Large intestine (tissue), 3 donors: ENCODE measurements at regions not wholly inside any gene's neighbourhood (a gene's known extent, or its start where the extent isn't known, plus 50 kb on each side); places are given as distances from the start of the nearest gene placed in this dataset.
"Not testable (repeated sequence)": the region's sequence is repeated elsewhere in the genome, so short reads cannot be mapped to it uniquely, and the experiment has no call there.

Experiments used
- DNase-seq, 2 donors: peaks; one replicate each; pipeline versions ENCODE4 v3.0.0 to v3.0.0-alpha.2; 2013
- H3K27ac ChIP-seq: one replicate; pipeline ENCODE4 v1.5.1; 2013; ENCODE audit warnings: low read length
- H3K27me3 ChIP-seq: 2 replicates; pipeline ENCODE4 v1.6.1; 2013; ENCODE audit warnings: low read length; ENCODE audit not compliant: control insufficient read depth, insufficient read depth
- H3K36me3 ChIP-seq: 2 replicates; pipeline ENCODE4 v1.6.1; 2013; ENCODE audit warnings: low read length; ENCODE audit not compliant: control insufficient read depth, insufficient read depth
- H3K4me1 ChIP-seq: one replicate; pipeline ENCODE4 v1.6.1; 2013; ENCODE audit warnings: low read length; ENCODE audit not compliant: control insufficient read depth, insufficient read depth
- H3K4me3 ChIP-seq: one replicate; pipeline ENCODE4 v1.5.1; 2013; ENCODE audit warnings: low read length
- H3K9me3 ChIP-seq: one replicate; pipeline ENCODE4 v1.6.1; 2013; ENCODE audit warnings: mild to moderate bottlenecking, low read depth, low read length, moderate library complexity; ENCODE audit not compliant: control insufficient read depth
- WGBS: methylation state at CpG from one replicate; pipeline ENCODE4 v1.1.5; 2013; ENCODE audit warnings: low lambda C conversion rate; ENCODE audit not compliant: insufficient coverage; 5-methylcytosine and 5-hydroxymethylcytosine counted together

DNA sequence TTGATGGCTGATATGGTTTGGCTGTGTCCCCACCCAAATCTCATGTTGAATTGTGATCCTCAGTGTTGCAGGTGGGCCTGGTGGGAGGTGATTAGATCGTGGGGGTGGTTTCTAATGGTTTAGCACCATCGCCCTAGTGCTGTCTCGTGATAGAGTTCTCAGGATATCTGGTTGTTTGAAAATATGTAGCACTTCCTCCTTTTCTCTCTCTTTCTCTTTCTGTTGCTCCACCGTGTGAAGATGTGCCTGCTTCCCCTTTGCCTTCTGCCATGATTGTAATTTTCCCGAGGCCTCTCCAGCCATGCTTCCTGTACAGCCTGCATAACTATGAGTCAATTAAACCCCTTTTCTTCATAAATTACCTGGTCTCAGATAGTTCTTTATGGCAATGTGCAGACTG, 111.6 kb downstream of the SREK1 start:
- no peak for DNase-seq
- WGBS, result 100% methylated on average over 4 of the region's 5 CpGs

DNA sequence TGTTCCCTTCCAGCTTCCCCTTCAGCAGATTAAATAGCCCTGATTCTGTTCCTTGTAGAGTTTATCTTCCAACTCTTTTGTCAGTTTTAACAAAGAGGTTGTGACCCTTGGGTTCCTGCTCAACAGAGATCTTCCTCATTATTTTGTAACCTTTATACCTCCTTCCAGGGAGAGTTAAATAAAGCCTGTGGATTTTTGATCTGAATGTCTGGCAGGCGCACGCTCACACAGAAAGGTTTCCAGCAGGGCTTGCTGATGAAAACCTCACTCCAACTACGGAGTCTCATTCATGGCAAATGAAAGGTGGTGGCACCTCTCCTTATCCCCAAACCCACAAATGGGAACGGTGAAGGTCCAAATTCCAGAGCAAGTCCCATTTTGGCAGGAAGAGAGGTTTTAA, 129.0 kb downstream of the SREK1 start:
- peaks cover 6% of the 10 kb centered on the region for H3K27me3 ChIP-seq
- H3K27ac ChIP-seq, result no peak overlapping the region
- H3K36me3 ChIP-seq, result no peaks in the 10 kb centered on the region
- H3K4me1 ChIP-seq, result no peaks in the 10 kb centered on the region
- no peak overlapping the region for H3K4me3 ChIP-seq
- no peak for DNase-seq
- no peaks in the 10 kb centered on the region for H3K9me3 ChIP-seq
- WGBS, result no CpG with 5 or more reads among the region's 4 CpGs

More for the DNA sequence above, 111.6 kb downstream of the SREK1 start:
- Histone ChIP-seq H3K4me3 (no peak overlapping the region), H3K27ac (no peak overlapping the region), H3K36me3 (no peaks in the 10 kb centered on the region), H3K27me3 (peaks cover 3% of the 10 kb centered on the region), H3K9me3 (no peaks in the 10 kb centered on the region), H3K4me1 (no peaks in the 10 kb centered on the region)

DNA sequence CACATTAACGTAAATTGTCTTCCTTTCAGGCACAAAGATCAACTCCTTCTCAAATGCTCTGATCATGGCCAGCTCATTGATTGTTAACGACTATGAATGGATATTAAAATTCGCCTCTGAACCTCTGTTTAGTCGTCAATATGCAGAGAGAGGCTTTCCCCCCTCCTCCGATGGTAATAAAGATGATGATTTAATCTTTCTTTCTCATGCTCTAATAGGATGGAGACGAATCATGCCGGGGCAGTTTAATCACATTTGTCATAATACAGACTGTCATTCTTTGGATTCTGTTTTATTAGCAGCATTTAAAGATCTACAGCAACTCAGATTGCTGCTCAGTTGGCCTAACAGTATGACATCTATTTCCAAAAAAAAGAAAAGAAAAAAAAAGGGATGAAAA, 132.9 kb downstream of the SREK1 start:
- Histone ChIP-seq H3K36me3 (no peaks in the 10 kb centered on the region), H3K4me3 (no peak overlapping the region), H3K27me3 (peaks cover 6% of the 10 kb centered on the region), H3K27ac (no peak overlapping the region), H3K9me3 (no peaks in the 10 kb centered on the region), H3K4me1 (no peaks in the 10 kb centered on the region)
- whole genome bisulfite sequencing, result 88% methylated on average over 4 of the region's 7 CpGs
- DNase-seq, result no peak

DNA sequence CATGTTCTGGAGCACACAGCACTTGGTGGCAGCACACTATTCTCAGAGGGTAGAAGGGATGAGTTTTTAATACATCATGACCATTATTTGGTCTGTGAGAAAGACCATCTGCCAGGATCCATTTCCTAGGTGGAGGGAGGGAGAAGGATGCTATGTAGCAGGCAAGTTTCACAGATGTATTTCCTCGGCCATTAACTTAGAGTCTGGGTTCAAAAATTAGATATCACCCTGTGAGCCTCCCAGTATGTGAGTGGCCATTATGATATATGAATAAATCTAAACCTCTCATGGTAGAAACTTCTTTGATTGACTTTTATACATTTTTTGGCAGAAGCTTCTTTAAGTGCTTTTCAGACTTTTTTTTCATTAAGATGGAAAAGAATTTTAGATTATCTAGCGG, 133.9 kb downstream of the SREK1 start:
- H3K27ac ChIP-seq, result no peak overlapping the region
- peaks cover 6% of the 10 kb centered on the region for H3K27me3 ChIP-seq
- H3K36me3 ChIP-seq, result no peaks in the 10 kb centered on the region
- no peak for DNase-seq
- no peaks in the 10 kb centered on the region for H3K4me1 ChIP-seq
- H3K9me3 ChIP-seq, result no peaks in the 10 kb centered on the region
- no CpG with 5 or more reads among the region's 2 CpGs for WGBS
- no peak overlapping the region for H3K4me3 ChIP-seq

DNA sequence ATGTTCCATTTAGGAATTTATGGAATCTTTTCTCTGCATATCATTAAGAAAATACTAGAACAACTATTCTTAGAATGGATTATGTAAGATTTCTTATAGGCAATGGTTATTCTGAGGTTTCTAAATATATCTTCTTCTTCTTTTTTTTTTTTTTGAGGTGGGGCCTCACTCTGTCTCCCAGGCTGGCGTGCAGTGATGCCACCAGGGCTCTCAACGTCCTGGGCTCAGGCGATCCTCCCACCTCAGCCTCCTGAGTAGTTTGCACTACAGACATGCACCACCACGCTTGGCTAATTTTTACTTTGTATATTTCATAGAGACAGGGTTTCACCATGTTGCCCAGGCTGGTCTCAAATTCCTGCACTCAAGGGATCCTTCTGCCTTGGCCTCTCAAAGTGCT, 137.2 kb downstream of the SREK1 start:
- H3K36me3 ChIP-seq, result no peaks in the 10 kb centered on the region
- DNase-seq, result no peak
- no peaks in the 10 kb centered on the region for H3K9me3 ChIP-seq
- H3K4me3 ChIP-seq, result no peak overlapping the region
- H3K27ac ChIP-seq, result no peak overlapping the region
- H3K4me1 ChIP-seq, result no peaks in the 10 kb centered on the region
- peaks cover 3% of the 10 kb centered on the region for H3K27me3 ChIP-seq
- WGBS, result no CpG with 5 or more reads among the region's 4 CpGs

DNA sequence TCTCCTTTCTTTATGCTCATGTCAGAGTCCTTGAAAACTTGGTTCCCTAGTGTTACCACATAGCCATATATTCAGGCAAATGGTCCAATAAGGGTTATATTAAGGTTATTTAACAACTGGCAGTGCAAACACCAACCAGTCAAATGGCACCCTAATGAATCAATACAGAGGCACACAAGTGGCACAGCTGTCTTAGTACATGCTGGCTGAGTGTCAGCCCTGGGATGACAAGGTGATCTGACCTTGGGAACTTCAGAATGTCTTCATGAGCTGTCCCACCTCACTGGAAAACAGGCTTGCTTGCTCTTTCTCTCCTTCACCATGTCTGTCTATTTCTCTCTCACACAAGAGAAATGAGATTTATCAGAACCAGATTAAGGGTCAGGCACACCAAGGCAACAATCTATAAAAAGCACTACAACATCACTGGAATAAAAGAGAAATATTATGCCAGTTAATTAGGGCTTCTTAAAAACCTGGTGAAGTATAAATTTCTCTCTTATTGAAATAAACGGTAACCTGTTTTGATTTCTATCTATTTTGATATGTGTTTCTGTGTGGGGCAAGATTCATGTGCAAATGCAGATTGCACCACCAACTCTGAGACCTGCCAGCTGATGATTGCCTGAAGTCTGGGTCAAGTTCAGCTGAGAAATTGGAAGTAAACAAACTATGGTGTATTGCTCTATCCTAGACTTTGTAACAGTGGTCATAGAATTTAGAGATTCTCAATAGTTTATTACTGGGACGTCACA, 140.7 kb downstream of the SREK1 start:
- no peak overlapping the region for H3K27ac ChIP-seq
- no peaks in the 10 kb centered on the region for H3K9me3 ChIP-seq
- no CpG with 5 or more reads among the region's 2 CpGs for WGBS
- no peak overlapping the region for H3K4me3 ChIP-seq
- no peaks in the 10 kb centered on the region for H3K27me3 ChIP-seq
- H3K4me1 ChIP-seq, result no peaks in the 10 kb centered on the region
- DNase-seq, result no peak
- no peaks in the 10 kb centered on the region for H3K36me3 ChIP-seq

DNA sequence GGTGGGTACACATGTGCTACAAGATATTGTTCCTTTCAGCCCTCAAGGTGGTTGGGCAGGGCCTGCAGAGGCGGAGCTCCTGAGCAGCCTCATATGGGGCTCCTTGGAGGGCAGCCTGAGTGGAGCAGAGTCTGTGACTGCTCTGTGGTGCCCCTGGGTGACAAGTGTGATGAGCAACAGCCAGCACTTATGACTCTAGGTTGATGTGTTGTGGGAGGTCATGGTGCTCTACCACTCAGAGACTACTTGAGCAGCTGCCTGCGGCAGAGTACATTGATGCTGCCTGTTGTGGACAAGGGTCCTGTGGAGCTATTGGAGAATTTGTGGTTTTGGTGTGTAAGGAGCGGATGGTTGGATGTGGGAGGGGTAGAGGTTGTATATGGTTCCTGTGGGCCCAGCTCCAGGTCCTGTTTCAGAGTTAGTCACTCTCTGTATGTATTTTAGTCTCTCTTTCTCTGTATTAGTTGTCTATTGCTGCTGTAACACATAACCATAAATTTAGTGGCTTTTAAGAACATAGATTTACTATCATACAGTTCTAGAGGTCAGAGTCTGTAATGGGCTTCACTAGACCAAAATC, 141.3 kb downstream of the SREK1 start:
- WGBS, result no CpG with 5 or more reads among the region's 3 CpGs
- no peaks in the 10 kb centered on the region for H3K27me3 ChIP-seq
- no peaks in the 10 kb centered on the region for H3K9me3 ChIP-seq
- no peaks in the 10 kb centered on the region for H3K36me3 ChIP-seq
- H3K27ac ChIP-seq, result no peak overlapping the region
- no peak overlapping the region for H3K4me3 ChIP-seq
- DNase-seq, result no peak
- no peaks in the 10 kb centered on the region for H3K4me1 ChIP-seq

DNA sequence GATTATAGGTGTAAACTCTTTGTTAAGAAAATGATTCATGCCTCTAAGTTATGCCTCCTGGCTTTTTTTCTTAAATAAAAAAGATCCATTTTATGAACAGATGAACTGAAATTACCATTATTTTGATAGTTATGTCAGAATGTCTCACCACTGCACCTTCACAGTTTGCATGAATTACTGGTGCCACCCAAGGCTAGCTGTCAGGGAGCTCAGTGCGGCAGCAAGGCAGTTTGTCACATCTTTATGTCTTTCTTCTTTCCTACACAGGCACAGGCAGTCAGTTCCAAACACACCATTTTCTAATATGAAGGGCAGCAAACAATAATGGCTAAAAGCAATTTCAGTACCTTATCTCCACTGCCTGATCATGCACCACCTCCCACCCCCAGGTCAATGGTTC, 147.7 kb downstream of the SREK1 start:
- Histone ChIP-seq H3K4me1 (no peaks in the 10 kb centered on the region), H3K4me3 (no peak overlapping the region), H3K27me3 (no peaks in the 10 kb centered on the region), H3K36me3 (no peaks in the 10 kb centered on the region), H3K27ac (no peak overlapping the region), H3K9me3 (no peaks in the 10 kb centered on the region)
- no peak for DNase-seq
- no CpG with 5 or more reads among the region's 1 CpG for WGBS

DNA sequence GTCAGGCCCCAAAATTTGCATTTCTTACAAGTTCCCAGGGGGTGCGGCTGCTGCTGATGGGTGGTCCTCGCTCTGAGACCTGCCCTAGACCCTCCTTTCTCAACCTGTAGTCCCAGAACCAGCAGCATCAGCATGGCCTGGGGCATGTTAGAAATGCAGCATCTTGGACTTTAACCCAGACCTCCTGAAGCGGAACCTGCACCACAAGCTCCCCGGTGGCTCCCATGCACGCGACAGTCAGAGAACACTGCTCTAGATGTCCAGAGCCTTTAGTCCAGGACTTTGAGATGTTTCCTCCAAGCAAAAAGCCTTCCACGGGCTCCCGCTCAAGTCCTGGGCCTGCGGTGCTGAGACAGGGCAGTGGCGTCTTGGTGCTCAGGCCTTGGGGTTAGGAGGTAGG, 149.8 kb downstream of the SREK1 start:
- not testable (repeated sequence) for H3K27ac ChIP-seq, H3K36me3 ChIP-seq, H3K4me1 ChIP-seq, H3K9me3 ChIP-seq, DNase-seq, H3K4me3 ChIP-seq, H3K27me3 ChIP-seq
- WGBS, result no CpG with 5 or more reads among the region's 10 CpGs

DNA sequence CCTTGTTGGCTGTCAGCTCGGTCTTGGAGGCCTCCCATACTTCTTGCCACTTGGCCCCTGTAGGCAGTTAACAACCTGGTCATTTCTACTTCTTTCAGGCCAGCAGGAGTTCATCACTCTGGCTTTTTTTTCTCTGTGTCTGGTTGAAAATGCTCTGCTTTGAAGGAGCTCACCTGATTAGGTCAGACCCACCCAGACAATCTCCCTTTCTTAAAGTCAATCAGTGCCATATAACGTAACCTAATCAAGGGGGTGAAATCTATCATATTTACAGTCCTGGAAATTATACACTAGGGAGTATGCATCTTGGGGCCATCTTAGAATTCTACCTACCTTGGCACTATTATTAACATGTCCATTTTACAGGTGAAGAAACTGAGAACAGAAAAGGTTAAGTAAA, 155.4 kb downstream of the SREK1 start:
- DNase-seq, result no peak
- H3K9me3 ChIP-seq, result no peaks in the 10 kb centered on the region
- no CpG with 5 or more reads among the region's 2 CpGs for WGBS
- no peaks in the 10 kb centered on the region for H3K36me3 ChIP-seq
- H3K4me3 ChIP-seq, result no peak overlapping the region
- H3K4me1 ChIP-seq, result no peaks in the 10 kb centered on the region
- H3K27ac ChIP-seq, result no peak overlapping the region
- H3K27me3 ChIP-seq, result no peaks in the 10 kb centered on the region

DNA sequence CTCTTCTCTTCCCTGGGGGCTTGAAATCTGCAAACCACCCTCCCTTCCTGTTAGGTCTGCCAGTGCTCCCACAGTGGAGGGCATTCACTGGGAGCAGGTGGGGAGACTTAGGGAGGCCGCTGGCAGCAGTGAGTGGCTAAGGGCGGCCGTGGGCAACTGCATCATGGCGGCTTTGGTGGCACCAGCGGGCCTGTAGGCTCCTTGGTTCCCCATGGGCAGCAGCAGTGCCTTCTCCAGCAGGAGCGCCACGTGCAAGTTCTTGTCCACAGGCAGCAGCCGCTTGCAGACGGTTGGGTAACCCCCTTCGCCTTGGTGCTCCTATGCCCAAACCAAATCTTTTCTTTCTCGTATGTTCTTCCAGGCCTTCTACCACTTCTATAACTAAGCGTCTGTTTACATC, 158.2 kb downstream of the SREK1 start:
- Histone ChIP-seq H3K36me3 (no peaks in the 10 kb centered on the region), H3K27ac (no peak overlapping the region), H3K9me3 (no peaks in the 10 kb centered on the region), H3K27me3 (no peaks in the 10 kb centered on the region), H3K4me1 (no peaks in the 10 kb centered on the region), H3K4me3 (no peak overlapping the region)
- DNase-seq, result no peak
- WGBS, result 96% methylated on average over 3 of the region's 12 CpGs
